ENCODE measurements at regions not wholly inside any gene's neighbourhood (a gene's known extent, or its start where the extent isn't known, plus 50 kb on each side); places are given as distances from the start of the nearest gene placed in this dataset.
A peak's percentile ranks its signal among the peaks of the same experiment; 100 is the strongest.

- BruUV-seq (replicated peaks), result no TSS peak
- no peaks in the 10 kb centered on the region for H3K4me1 ChIP-seq (ENCODE audit: insufficient read depth, low read length)
- no peaks in the 10 kb centered on the region for H4K20me1 ChIP-seq (ENCODE audit: insufficient read depth, low read length)
- H3K79me2 ChIP-seq (ENCODE audit: insufficient read depth, low read length), result no peaks in the 10 kb centered on the region
- WGBS (ENCODE audit: low lambda C conversion rate), result 3% methylated on average over 2 of the region's 2 CpGs
- no peak overlapping the region for H3K4me3 ChIP-seq (replicated peaks in 1 of 3; ENCODE audit: insufficient read depth in 1 of 3, low read depth in 2 of 3, low read length in 3 of 3)
- CTCF ChIA-PET (ENCODE audit: low intra/inter-chr PET ratio, low total read pairs), result no interaction called here
- intact Hi-C loops (cut with micrococcal nuclease; ENCODE audit: unreplicated experiment) (no loop called here), in situ Hi-C loops (cut with HindIII; ENCODE audit: extremely low pct_ligation_motif_present, low pct_unique_long_range_greater_than_20kb) (no loop called here)
- no peak overlapping the region for H2AFZ ChIP-seq (ENCODE audit: low read length)
- POLR2A ChIA-PET, result no interaction called here
- no peaks in the 10 kb centered on the region for H3K9me3 ChIP-seq (ENCODE audit: low read length)
- FAIRE-seq, result no peak
- no peak for ATAC-seq
- H3K9ac ChIP-seq (ENCODE audit: insufficient read depth, low read depth, low read length), result no peak overlapping the region
- H3K27ac ChIP-seq (ENCODE audit: extremely low read length, insufficient read depth, low read length), result no peak overlapping the region
- H3K36me3 ChIP-seq (replicated peaks in 1 of 2; ENCODE audit: control insufficient read depth in 1 of 2, insufficient read depth in 2 of 2, low read length in 2 of 2), result no peaks in the 10 kb centered on the region
- DNase-seq (ENCODE audit: low spot score), result no peak
- no peak for TF ChIP-seq ZNF574 (CRISPR knock-in tag; IDR thresholded peaks at IDR 0.05)
- 0 out of 2 replicates have a peak, but pooled peaks have one; percentile 11 for TF ChIP-seq FOXP1 (IDR thresholded peaks at IDR 0.05)
- TF ChIP-seq FOXP1 (CRISPR knock-in tag; IDR thresholded peaks at IDR 0.05), result no peak
- H3K4me2 ChIP-seq (ENCODE audit: low read depth, low read length), result no peak overlapping the region
- no peaks in the 10 kb centered on the region for H3K27me3 ChIP-seq (ENCODE audit: control insufficient read depth in 1 of 2, insufficient read depth in 2 of 2, low read length in 2 of 2)
These were observed 138.2 kb upstream of the CLEC14A start for GRCh38 chr14:38394064-38394463.

- Histone ChIP-seq H3K4me1 (ENCODE audit: insufficient read depth, low read length) (no peaks in the 10 kb centered on the region), H3K27ac (ENCODE audit: extremely low read length, insufficient read depth, low read length) (no peak overlapping the region), H3K9me3 (ENCODE audit: low read length) (no peaks in the 10 kb centered on the region), H3K36me3 (replicated peaks in 1 of 2; ENCODE audit: control insufficient read depth in 1 of 2, insufficient read depth in 2 of 2, low read length in 2 of 2) (no peaks in the 10 kb centered on the region), H2AFZ (ENCODE audit: low read length) (no peak overlapping the region), H3K27me3 (ENCODE audit: control insufficient read depth in 1 of 2, insufficient read depth in 2 of 2, low read length in 2 of 2) (no peaks in the 10 kb centered on the region), H3K4me3 (replicated peaks in 1 of 3; ENCODE audit: insufficient read depth in 1 of 3, low read depth in 2 of 3, low read length in 3 of 3) (no peak overlapping the region), H3K79me2 (ENCODE audit: insufficient read depth, low read length) (no peaks in the 10 kb centered on the region), H4K20me1 (ENCODE audit: insufficient read depth, low read length) (no peaks in the 10 kb centered on the region), H3K4me2 (ENCODE audit: low read depth, low read length) (no peak overlapping the region), H3K9ac (ENCODE audit: insufficient read depth, low read depth, low read length) (no peak overlapping the region)
- intact Hi-C loops (cut with micrococcal nuclease; ENCODE audit: unreplicated experiment) (no loop called here), in situ Hi-C loops (cut with HindIII; ENCODE audit: extremely low pct_ligation_motif_present, low pct_unique_long_range_greater_than_20kb) (no loop called here)
- TF ChIP-seq ZNF570 (CRISPR knock-in tag; IDR thresholded peaks at IDR 0.05; ENCODE audit: borderline replicate concordance) (no peak), ZNF547 (CRISPR knock-in tag; IDR thresholded peaks at IDR 0.05) (no peak), PCBP1 (IDR thresholded peaks at IDR 0.05; ENCODE audit: borderline replicate concordance, low read depth, low read length) (no peak), FOXP1 (IDR thresholded peaks at IDR 0.05) (peak; percentile 30; the same call in 1 of the 2 replicates), FOXP1 (CRISPR knock-in tag; IDR thresholded peaks at IDR 0.05) (no peak)
- BruUV-seq (replicated peaks), result no TSS peak
- DNase-seq (ENCODE audit: low spot score) (no peak), ATAC-seq (no peak), FAIRE-seq (no peak)
- CTCF ChIA-PET (ENCODE audit: low intra/inter-chr PET ratio, low total read pairs), result no interaction called here
- POLR2A ChIA-PET, result no interaction called here
These were observed 135.4 kb upstream of the CLEC14A start for GRCh38 chr14:38391334-38391733.

Measured in HepG2 (cell line).